NCI-H774 (cell line): ENCODE measurements at regions not wholly inside any gene's neighbourhood (a gene's known extent, or its start where the extent isn't known, plus 50 kb on each side); places are given as distances from the start of the nearest gene placed in this dataset.
"Not testable (repeated sequence)": the region's sequence is repeated elsewhere in the genome, so short reads cannot be mapped to it uniquely, and the experiment has no call there.

Experiments
- DNase-seq: peaks from one replicate; lab custom pipeline; 2025; lab: John Stamatoyannopoulos, UW

- no peak for DNase-seq
Measured at GRCh38 chr4:101670370-101670769, 120.2 kb upstream of the BANK1 start.

GRCh38 chr4:101669832-101670188, 120.7 kb upstream of the BANK1 start:
- DNase-seq, result no peak

GRCh38 chr4:101669138-101669831, 121.2 kb upstream of the BANK1 start:
- DNase-seq, result no peak

DNA sequence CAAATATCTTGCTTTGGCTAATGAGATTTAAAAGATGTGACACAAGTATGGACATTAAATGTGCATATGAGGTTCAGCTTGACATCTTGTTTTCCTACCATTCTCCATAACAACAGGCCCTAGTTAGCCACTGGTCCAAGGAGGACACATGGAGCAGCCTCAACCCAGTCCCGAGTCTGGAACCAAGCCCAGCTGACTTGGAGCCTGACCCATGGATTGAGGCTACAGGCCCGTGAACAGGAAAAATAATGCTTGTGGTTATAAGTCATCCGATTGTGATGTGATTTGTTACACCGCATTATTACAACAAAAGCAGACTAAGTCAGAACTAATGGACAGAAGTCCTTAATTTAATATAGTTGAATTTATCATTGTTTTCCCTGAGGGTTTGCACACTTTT, 123.2 kb upstream of the BANK1 start:
- DNase-seq, result no peak

GRCh38 chr4:101660607-101661006, 129.9 kb upstream of the BANK1 start:
- no peak for DNase-seq

DNA sequence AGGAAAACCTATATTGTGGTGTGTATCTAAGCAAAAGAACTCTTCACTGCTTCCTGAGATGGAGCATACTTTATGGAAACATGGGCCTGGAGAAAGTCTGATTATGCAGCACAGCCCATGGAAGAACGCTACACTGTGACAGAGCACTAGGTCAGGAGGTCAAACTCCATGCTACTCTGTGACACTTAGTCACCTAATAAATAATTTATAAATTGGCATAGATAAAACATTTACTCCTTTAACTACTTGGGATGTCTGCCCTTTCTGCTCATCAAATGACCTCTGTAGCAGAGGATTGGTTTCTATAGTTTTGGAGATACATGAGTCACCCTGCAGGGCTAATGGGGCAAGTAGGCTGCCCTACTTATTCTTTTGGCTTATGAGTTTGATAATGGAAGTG, 134.7 kb upstream of the BANK1 start:
- DNase-seq, result no peak

GRCh38 chr4:101655005-101655404, 135.5 kb upstream of the BANK1 start:
- no peak for DNase-seq

GRCh38 chr4:101651778-101652177, 138.8 kb upstream of the BANK1 start:
- DNase-seq, result no peak

- no peak for DNase-seq
Measured at GRCh38 chr4:101649790-101650515, 140.6 kb upstream of the BANK1 start.

GRCh38 chr4:101647710-101648034, 142.9 kb upstream of the BANK1 start:
- DNase-seq, result no peak

GRCh38 chr4:101644516-101644915, 146.0 kb upstream of the BANK1 start:
- DNase-seq, result no peak

GRCh38 chr4:101643186-101643837, 147.2 kb upstream of the BANK1 start:
- no peak for DNase-seq

DNA sequence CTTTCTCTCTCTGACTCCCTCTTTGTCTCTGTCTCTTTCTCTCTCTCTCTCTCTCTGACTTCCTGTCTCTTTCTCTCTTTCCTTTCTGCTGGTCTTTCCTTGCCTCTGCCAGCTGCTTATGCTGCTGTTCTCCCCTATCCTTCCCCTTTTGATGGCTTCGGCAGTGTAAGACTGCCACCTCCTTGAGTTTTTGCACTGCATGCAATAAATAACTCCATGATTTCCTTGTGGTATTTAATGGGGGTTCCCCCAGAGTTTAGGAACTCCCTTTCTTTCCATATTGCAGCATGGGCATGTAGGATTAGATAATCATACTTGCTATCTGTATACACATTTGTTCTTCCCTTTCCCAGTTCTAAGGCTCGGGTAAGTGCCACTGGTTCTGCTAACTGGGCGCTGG, 157.8 kb upstream of the BANK1 start:
- DNase-seq, result not testable (repeated sequence)

DNA sequence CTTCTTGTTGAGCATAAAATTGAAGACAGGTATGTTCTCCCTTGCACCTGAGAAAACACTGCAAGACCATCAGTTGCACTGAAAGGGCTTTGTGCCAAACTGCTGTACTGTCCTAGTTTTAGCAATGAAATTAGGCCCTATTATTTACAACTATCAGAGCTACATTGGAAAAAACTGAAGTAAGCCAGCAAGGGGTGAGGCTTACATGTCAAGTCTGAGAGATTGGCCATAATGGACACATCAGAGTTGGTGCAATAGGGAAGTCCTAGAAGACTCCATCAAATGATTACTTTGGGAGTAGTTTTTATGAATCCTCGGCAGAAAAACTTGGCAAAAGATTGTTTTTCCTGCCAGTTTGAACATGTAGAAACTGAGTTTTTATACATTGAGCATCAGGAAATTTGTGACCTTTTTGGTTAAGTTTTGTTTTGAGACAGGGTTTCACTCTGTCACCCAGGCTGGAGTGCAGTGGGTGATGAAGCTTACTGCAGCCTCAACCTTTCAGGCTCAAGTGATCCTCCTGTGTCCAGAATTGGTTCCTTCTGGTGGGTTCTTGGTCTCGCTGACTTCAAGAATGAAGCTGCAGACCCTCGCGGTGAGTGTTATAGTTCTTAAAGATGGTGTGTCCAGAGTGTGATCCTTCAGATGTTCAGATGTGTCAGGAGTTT, 160.1 kb upstream of the BANK1 start:
- DNase-seq, result no peak

DNA sequence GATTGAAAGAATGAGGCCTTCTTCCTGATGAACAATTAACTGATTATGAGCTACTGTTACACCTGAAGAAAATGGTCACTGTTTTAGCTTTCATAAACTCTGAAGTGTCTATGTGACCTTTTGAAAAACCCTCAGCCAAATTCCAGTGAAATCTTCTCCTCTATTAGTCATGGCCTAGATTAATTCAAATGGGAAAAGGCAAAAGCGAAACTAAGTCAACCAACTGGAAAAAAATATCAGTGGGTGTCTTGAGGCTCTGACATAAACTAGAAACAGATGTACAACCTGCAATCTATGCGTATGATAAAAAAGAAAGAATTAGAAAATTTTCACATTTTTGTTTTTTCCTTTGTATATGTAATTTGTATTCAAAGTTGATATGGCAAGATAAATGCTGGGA, 169.4 kb upstream of the BANK1 start:
- no peak for DNase-seq

DNA sequence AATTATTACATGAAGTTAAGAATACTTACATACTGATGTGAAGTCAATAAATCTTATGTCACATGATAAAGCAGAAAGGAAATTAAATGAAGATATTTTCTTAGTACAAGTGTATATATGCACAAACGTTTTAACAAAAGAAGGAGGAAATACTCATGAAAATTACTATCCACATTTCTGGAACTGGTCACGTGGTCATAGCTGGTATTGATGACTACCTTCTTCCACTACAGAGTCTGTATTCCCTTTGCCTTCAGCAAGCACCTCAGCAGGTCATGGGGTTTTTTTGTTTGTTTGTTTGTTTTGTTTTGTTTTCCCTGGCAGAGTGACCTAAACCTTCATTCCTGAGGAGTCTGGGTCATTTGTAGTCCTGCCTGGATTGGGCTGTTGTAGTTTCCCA, 174.9 kb upstream of the BANK1 start:
- no peak for DNase-seq

GRCh38 chr4:101606989-101607388, 183.5 kb upstream of the BANK1 start:
- not testable (repeated sequence) for DNase-seq

DNA sequence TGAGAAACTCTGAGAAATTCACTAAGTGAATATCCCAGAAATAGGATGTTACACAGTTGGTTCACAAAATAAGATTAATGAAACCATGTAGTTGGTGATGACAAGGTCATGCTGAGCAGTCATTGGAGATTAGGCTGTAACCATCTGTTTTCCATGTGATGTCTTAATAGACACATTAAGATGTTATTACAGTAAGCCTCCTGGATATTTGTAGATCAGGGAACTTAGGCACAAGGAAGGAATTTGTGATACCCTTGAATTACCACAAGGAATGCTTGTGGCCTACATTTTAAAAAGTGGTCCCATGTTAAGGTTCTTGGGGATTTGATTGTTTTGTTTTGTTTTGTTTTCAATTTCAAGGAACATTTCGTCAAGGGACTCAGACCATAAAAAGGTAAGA, 185.6 kb upstream of the BANK1 start:
- DNase-seq, result no peak

- DNase-seq, result no peak
Measured at GRCh38 chr4:101600287-101600686, 190.2 kb upstream of the BANK1 start.

- DNase-seq, result no peak
Measured at GRCh38 chr4:101599620-101600019, 190.9 kb upstream of the BANK1 start.

DNA sequence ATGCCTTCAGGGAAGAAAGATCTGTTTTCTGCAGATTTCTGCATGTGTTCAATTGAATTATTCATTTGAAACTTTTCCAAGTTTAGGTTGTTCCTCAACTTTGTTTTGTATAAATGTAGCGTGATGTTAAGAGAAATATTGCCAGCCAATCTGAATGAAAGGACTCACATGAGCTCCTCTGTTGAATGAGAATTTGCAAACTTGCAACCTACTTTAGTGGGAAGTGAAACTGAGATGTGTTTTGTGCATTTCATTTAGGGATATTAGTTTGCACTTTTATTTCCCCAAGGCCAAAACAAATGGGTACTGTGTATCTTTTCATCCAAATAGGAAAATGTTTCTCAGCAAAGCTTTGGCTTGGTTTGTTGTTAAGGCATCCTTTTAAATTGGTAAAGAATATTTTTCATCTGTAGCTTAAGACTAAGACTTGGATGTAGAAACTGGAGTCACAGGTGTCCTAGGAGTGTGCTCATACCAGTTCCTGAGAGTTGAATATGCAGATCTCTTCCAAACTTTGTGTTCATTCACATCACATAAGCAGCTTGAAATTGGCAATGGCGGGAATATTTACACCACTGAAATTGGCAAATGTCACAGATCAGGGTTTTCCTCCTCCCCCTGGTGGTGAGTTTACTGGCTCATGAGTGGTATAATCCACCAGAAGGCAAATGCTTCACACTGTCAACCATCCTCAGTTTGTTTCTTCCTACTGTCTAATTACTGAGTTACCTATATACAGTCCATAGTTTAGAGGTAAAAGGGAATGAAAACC, 193.6 kb upstream of the BANK1 start:
- no peak for DNase-seq

- DNase-seq, result no peak
Measured at GRCh38 chr4:101594588-101594987, 195.9 kb upstream of the BANK1 start.
